ENCODE measurements at regions not wholly inside any gene's neighbourhood (a gene's known extent, or its start where the extent isn't known, plus 50 kb on each side); places are given as distances from the start of the nearest gene placed in this dataset.

GRCh38 chr5:104652271-104652861 lies 1089.8 kb upstream of the NUDT12 start:
- TF ChIP-seq EZH2 (IDR thresholded peaks at IDR 0.05; ENCODE audit: insufficient read depth, low read length) = no peak
- TF ChIP-seq CTCF (IDR thresholded peaks at IDR 0.05; ENCODE audit: insufficient read depth, low read depth, low read length) = no peak

All from astrocyte (in vitro differentiated cells and primary cell).